MM.1S (cell line): ENCODE measurements at regions not wholly inside any gene's neighbourhood (a gene's known extent, or its start where the extent isn't known, plus 50 kb on each side); places are given as distances from the start of the nearest gene placed in this dataset.

Experiments
- DNase-seq: peaks from one replicate; pipeline ENCODE4 v3.0.0-alpha.2; 2015
- H2AFZ ChIP-seq: fragments of 300-600 bp; sonication (generic); 2 replicates; pipeline ENCODE4 v1.6.0; 2016; ENCODE audit warnings: antibody characterized with exemption, low read length
- H3F3A ChIP-seq: fragments of 300-600 bp; sonication (generic); 2 replicates; pipeline ENCODE4 v1.6.1; 2016; ENCODE audit warnings: mild to moderate bottlenecking, antibody characterized with exemption, low read length, moderate library complexity, mixed read lengths; ENCODE audit not compliant: insufficient read depth
- H3K27ac ChIP-seq: fragments of 300-600 bp; sonication (generic); 2 replicates; pipeline ENCODE4 v1.5.1; 2016; ENCODE audit warnings: mild to moderate bottlenecking, low read length
- H3K27me3 ChIP-seq: fragments of 300-600 bp; sonication (generic); replicated peaks from 2 replicates; pipeline ENCODE4 v1.6.0; 2016; ENCODE audit warnings: low read length; ENCODE audit not compliant: insufficient read depth
- H3K36me3 ChIP-seq: fragments of 300-600 bp; sonication (generic); replicated peaks from 2 replicates; pipeline ENCODE4 v1.6.1; 2016; ENCODE audit warnings: mild to moderate bottlenecking, low read length, mixed read lengths; ENCODE audit not compliant: insufficient read depth
- H3K4me1 ChIP-seq: fragments of 300-600 bp; sonication (generic); 2 replicates; pipeline ENCODE4 v1.6.1; 2016; ENCODE audit warnings: low read length, mixed read lengths
- H3K4me2 ChIP-seq: fragments of 300-600 bp; sonication (generic); 2 replicates; pipeline ENCODE4 v1.6.0; 2016; ENCODE audit warnings: low read depth, low read length
- H3K4me3 ChIP-seq: fragments of 300-600 bp; sonication (generic); 2 replicates; pipeline ENCODE4 v1.5.1; 2016; ENCODE audit warnings: low read length, mixed read lengths
- H3K79me2 ChIP-seq: fragments of 300-600 bp; sonication (generic); 2 replicates; pipeline ENCODE4 v1.6.1; 2016; ENCODE audit warnings: mixed run types, low read length, mixed read lengths
- H3K9ac ChIP-seq: fragments of 300-600 bp; sonication (generic); 2 replicates; pipeline ENCODE4 v1.6.1; 2016; ENCODE audit warnings: low read length, mixed read lengths
- H3K9me2 ChIP-seq: fragments of 300-600 bp; sonication (generic); replicated peaks from 2 replicates; pipeline ENCODE4 v1.6.1; 2016; ENCODE audit warnings: mild to moderate bottlenecking, low read length, mixed read lengths; ENCODE audit not compliant: insufficient read depth
- H3K9me3 ChIP-seq: fragments of 300-600 bp; sonication (generic); replicated peaks from 2 replicates; pipeline ENCODE4 v1.6.1; 2016; ENCODE audit warnings: mild to moderate bottlenecking, low read length, mixed read lengths; ENCODE audit not compliant: insufficient read depth
- H4K20me1 ChIP-seq: fragments of 300-600 bp; sonication (generic); 2 replicates; pipeline ENCODE4 v1.6.1; 2016; ENCODE audit warnings: mild to moderate bottlenecking, low read length, moderate library complexity, mixed read lengths; ENCODE audit not compliant: insufficient read depth
- CTCF ChIP-seq: fragments of 300-600 bp; sonication (generic); IDR thresholded peaks from 2 replicates; pipeline ENCODE4 v1.5.1; 2016; ENCODE audit warnings: antibody characterized with exemption, low read length, mixed read lengths
- EZH2 ChIP-seq: fragments of 300-600 bp; sonication (generic); optimal IDR thresholded peaks from 2 replicates; pipeline ENCODE3; 2017; ENCODE audit warnings: low read depth, mild to moderate bottlenecking, antibody characterized with exemption, low read length, mixed read lengths
- EZH2phosphoT487 ChIP-seq: fragments of 300-600 bp; sonication (generic); IDR thresholded peaks from 2 replicates; pipeline ENCODE4 v1.6.1; 2018; ENCODE audit warnings: antibody characterized with exemption, low read length

GRCh38 chr3:107218864-107219269 lies 158.4 kb upstream of the CCDC54 start:
- Histone ChIP-seq H3K9me3 (no peaks in the 10 kb centered on the region), H3K79me2 (no peaks in the 10 kb centered on the region), H3K4me3 (no peak overlapping the region), H4K20me1 (no peaks in the 10 kb centered on the region), H3K27ac (no peak overlapping the region), H3F3A (no peaks in the 10 kb centered on the region), H3K36me3 (no peaks in the 10 kb centered on the region), H3K27me3 (no peaks in the 10 kb centered on the region), H3K9me2 (no peaks in the 10 kb centered on the region), H3K4me1 (no peaks in the 10 kb centered on the region), H3K4me2 (no peak overlapping the region), H2AFZ (no peak overlapping the region), H3K9ac (no peak overlapping the region)
- DNase-seq = no peak
- TF ChIP-seq EZH2phosphoT487 = no peak
- TF ChIP-seq CTCF = no peak
- no peak for TF ChIP-seq EZH2

- no peaks in the 10 kb centered on the region for H4K20me1 ChIP-seq
- no peaks in the 10 kb centered on the region for H3K79me2 ChIP-seq
- H3K4me3 ChIP-seq = no peak overlapping the region
- H3K9ac ChIP-seq = no peak overlapping the region
- H3K9me3 ChIP-seq = no peaks in the 10 kb centered on the region
- no peaks in the 10 kb centered on the region for H3K4me1 ChIP-seq
- no peak for DNase-seq
- H3F3A ChIP-seq = no peaks in the 10 kb centered on the region
- no peaks in the 10 kb centered on the region for H3K27me3 ChIP-seq
- H3K9me2 ChIP-seq = no peaks in the 10 kb centered on the region
- H2AFZ ChIP-seq = no peak overlapping the region
- no peak overlapping the region for H3K4me2 ChIP-seq
- TF ChIP-seq EZH2phosphoT487 (no peak), EZH2 (no peak)
- no peak overlapping the region for H3K27ac ChIP-seq
- no peaks in the 10 kb centered on the region for H3K36me3 ChIP-seq
Observed at GRCh38 chr3:107220538-107220937, 156.7 kb upstream of the CCDC54 start.

- H3K9ac ChIP-seq = no peak overlapping the region
- TF ChIP-seq EZH2phosphoT487 (no peak), EZH2 (no peak)
- H4K20me1 ChIP-seq = no peaks in the 10 kb centered on the region
- H3F3A ChIP-seq = no peaks in the 10 kb centered on the region
- H3K36me3 ChIP-seq = no peaks in the 10 kb centered on the region
- no peak overlapping the region for H3K4me2 ChIP-seq
- no peak overlapping the region for H3K27ac ChIP-seq
- H2AFZ ChIP-seq = no peak overlapping the region
- H3K9me3 ChIP-seq = no peaks in the 10 kb centered on the region
- no peaks in the 10 kb centered on the region for H3K9me2 ChIP-seq
- no peaks in the 10 kb centered on the region for H3K79me2 ChIP-seq
- DNase-seq = no peak
- H3K27me3 ChIP-seq = no peaks in the 10 kb centered on the region
- H3K4me1 ChIP-seq = no peaks in the 10 kb centered on the region
- no peak overlapping the region for H3K4me3 ChIP-seq
Observed at GRCh38 chr3:107221856-107222255, 155.4 kb upstream of the CCDC54 start.

- H3K4me3 ChIP-seq = no peak overlapping the region
- H3K27me3 ChIP-seq = no peaks in the 10 kb centered on the region
- no peaks in the 10 kb centered on the region for H3K36me3 ChIP-seq
- no peaks in the 10 kb centered on the region for H3K9me3 ChIP-seq
- no peak for DNase-seq
- H3K9me2 ChIP-seq = no peaks in the 10 kb centered on the region
- H2AFZ ChIP-seq = no peak overlapping the region
- H3K79me2 ChIP-seq = no peaks in the 10 kb centered on the region
- no peak overlapping the region for H3K27ac ChIP-seq
- no peak for TF ChIP-seq EZH2
- no peak for TF ChIP-seq EZH2phosphoT487
- TF ChIP-seq CTCF = no peak
- H3K4me2 ChIP-seq = no peak overlapping the region
- no peaks in the 10 kb centered on the region for H3F3A ChIP-seq
- no peaks in the 10 kb centered on the region for H4K20me1 ChIP-seq
- H3K9ac ChIP-seq = no peak overlapping the region
- no peaks in the 10 kb centered on the region for H3K4me1 ChIP-seq
Observed at GRCh38 chr3:107222907-107223306, 154.3 kb upstream of the CCDC54 start.
